Lower lobe of right lung (tissue), 2 donors: ENCODE measurements at regions not wholly inside any gene's neighbourhood (a gene's known extent, or its start where the extent isn't known, plus 50 kb on each side); places are given as distances from the start of the nearest gene placed in this dataset.

Experiments used
- ATAC-seq, 2 donors: fragments of 200-7000 bp; cut with Tn5 transposase; one replicate each; pipeline ENCODE4 v1.9.1; 2020 to 2022; ENCODE audit warnings: mild to moderate bottlenecking in 2 of 2, moderate library complexity in 2 of 2
- DNase-seq: peaks from one replicate; pipeline ENCODE4 v3.0.0-alpha.2; 2020
- H3K27ac ChIP-seq: fragments of 200-600 bp; one replicate; pipeline ENCODE4 v1.8.0; 2022
- H3K27me3 ChIP-seq: fragments of 200-600 bp; one replicate; pipeline ENCODE4 v1.8.0; 2022; ENCODE audit warnings: low read depth
- H3K36me3 ChIP-seq: fragments of 200-600 bp; one replicate; pipeline ENCODE4 v1.8.0; 2022; ENCODE audit warnings: mild to moderate bottlenecking
- H3K4me1 ChIP-seq: fragments of 200-600 bp; one replicate; pipeline ENCODE4 v1.8.0; 2022
- H3K4me3 ChIP-seq: fragments of 200-600 bp; one replicate; pipeline ENCODE4 v1.8.0; 2022; ENCODE audit warnings: mild to moderate bottlenecking
- H3K9me3 ChIP-seq: fragments of 200-600 bp; one replicate; pipeline ENCODE4 v1.8.0; 2022
- CTCF ChIP-seq: fragments of 200-600 bp; IDR thresholded peaks from one replicate; pipeline ENCODE4 v1.8.0; 2022; ENCODE audit warnings: antibody characterized with exemption, mild to moderate bottlenecking
- intact Hi-C: fragments of 100-400 bp; cut with DNase I; formaldehyde crosslinking; loops from one replicate; pipeline ENCODE4 v1.11.0; 2022
- donor health status: DM: no; HTN: yes; CAD: no; lungs with severe emphysema.

GRCh38 chr5:145682197-145682899, 152.8 kb downstream of the PRELID2 start:
- Histone ChIP-seq H3K9me3 (no peaks in the 10 kb centered on the region), H3K36me3 (no peaks in the 10 kb centered on the region), H3K4me3 (no peak overlapping the region), H3K4me1 (no peaks in the 10 kb centered on the region), H3K27ac (no peak overlapping the region), H3K27me3 (no peaks in the 10 kb centered on the region)
- ATAC-seq: no peak
- intact Hi-C loops: no loop called here
- no peak for DNase-seq
- TF ChIP-seq CTCF: no peak

GRCh38 chr5:145681686-145682085, 153.5 kb downstream of the PRELID2 start:
- intact Hi-C loops: no loop called here
- H3K4me1 ChIP-seq: no peaks in the 10 kb centered on the region
- no peaks in the 10 kb centered on the region for H3K9me3 ChIP-seq
- peak; percentile 74 for TF ChIP-seq CTCF
- peak; percentile 92 to 94 for ATAC-seq
- H3K27ac ChIP-seq: no peak overlapping the region
- no peaks in the 10 kb centered on the region for H3K36me3 ChIP-seq
- DNase-seq: no peak
- no peaks in the 10 kb centered on the region for H3K27me3 ChIP-seq
- no peak overlapping the region for H3K4me3 ChIP-seq

- TF ChIP-seq CTCF: no peak
- Histone ChIP-seq H3K9me3 (no peaks in the 10 kb centered on the region), H3K27ac (no peak overlapping the region), H3K36me3 (no peaks in the 10 kb centered on the region), H3K4me3 (no peak overlapping the region), H3K4me1 (no peaks in the 10 kb centered on the region), H3K27me3 (no peaks in the 10 kb centered on the region)
- DNase-seq (no peak), ATAC-seq (peak; percentile 27 to 69)
- intact Hi-C loops: no loop called here
These were observed 153.9 kb downstream of the PRELID2 start for GRCh38 chr5:145681216-145681615.

GRCh38 chr5:145680767-145681166, 154.4 kb downstream of the PRELID2 start:
- ATAC-seq: peak in 1 of 2 donors; percentile 56

GRCh38 chr5:145680169-145680568, 155.0 kb downstream of the PRELID2 start:
- intact Hi-C loops: no loop called here
- H3K9me3 ChIP-seq: no peaks in the 10 kb centered on the region
- no peaks in the 10 kb centered on the region for H3K4me1 ChIP-seq
- DNase-seq: no peak
- ATAC-seq: peak in 1 of 2 donors; percentile 38
- no peak overlapping the region for H3K4me3 ChIP-seq
- no peaks in the 10 kb centered on the region for H3K36me3 ChIP-seq
- no peak overlapping the region for H3K27ac ChIP-seq
- no peaks in the 10 kb centered on the region for H3K27me3 ChIP-seq
- TF ChIP-seq CTCF: no peak

More at GRCh38 chr5:145680767-145681166, 154.4 kb downstream of the PRELID2 start:
- intact Hi-C loops: no loop called here
- TF ChIP-seq CTCF: no peak
- Histone ChIP-seq H3K27ac (no peak overlapping the region), H3K27me3 (no peaks in the 10 kb centered on the region), H3K9me3 (no peaks in the 10 kb centered on the region), H3K4me3 (no peak overlapping the region), H3K36me3 (no peaks in the 10 kb centered on the region), H3K4me1 (no peaks in the 10 kb centered on the region)
- DNase-seq: no peak
